HCT116 (cell line): ENCODE measurements at regions not wholly inside any gene's neighbourhood (a gene's known extent, or its start where the extent isn't known, plus 50 kb on each side); places are given as distances from the start of the nearest gene placed in this dataset.

Experiments
- ATAC-seq: fragments of 200-7000 bp; cut with Tn5 transposase; 2 replicates; pipeline ENCODE4 v1.9.1; 2020; ENCODE audit warnings: mild to moderate bottlenecking, moderate library complexity
- BruUV-seq: library from RNA; stranded (reverse); fragments of 400-500 nt; replicated peaks from 2 replicates; lab custom pipeline; 2021; lab: Mats Ljungman, UMichigan
- CTCF ChIA-PET: fragments of 300-600 bp; sonication (Branson Sonifier 250); formaldehyde crosslinking; loops from one replicate; lab custom pipeline; 2021; ENCODE audit warnings: antibody characterized with exemption; lab: Charles Lee
- POLR2A ChIA-PET: fragments of 300-600, 350-600 bp; sonication (Branson Sonifier 250); formaldehyde crosslinking; loops from one replicate; lab custom pipeline; 2021; ENCODE audit warnings: antibody characterized with exemption; lab: Charles Lee
- RAD21 ChIA-PET, 2 experiments: fragments of 300-600 bp; sonication (Branson Sonifier 250); formaldehyde crosslinking; loops; one replicate each; lab custom pipeline; 2023; ENCODE audit warnings: low total read pairs in 2 of 2; ENCODE audit not compliant: uncharacterized antibody in 2 of 2, unreplicated experiment in 2 of 2, low non-redundant PET in 1 of 2; lab: Charles Lee
- DNase-seq: peaks from one replicate; pipeline ENCODE4 v3.0.0-alpha.2; 2010; ENCODE audit warnings: low read depth, low spot score
- H2AFZ ChIP-seq: fragments of 200-600 bp; shearing (Covaris generic), sonication (generic); 2 replicates; pipeline ENCODE4 v1.6.1; 2017; ENCODE audit warnings: low read depth, mixed run types, mixed read lengths, antibody characterized with exemption, low read length; ENCODE audit not compliant: poor library complexity, severe bottlenecking
- H3K27ac ChIP-seq: 2 replicates; pipeline ENCODE4 v1.5.1; 2012; ENCODE audit warnings: low read depth, low read length
- H3K27me3 ChIP-seq: fragments of 200-600 bp; sonication (generic); 2 replicates; pipeline ENCODE4 v1.6.1; 2016; ENCODE audit warnings: mixed run types, low read length, mixed read lengths; ENCODE audit not compliant: insufficient read depth
- H3K36me3 ChIP-seq, 2 experiments: fragments of 200-500 bp in 1 of 2; fragments of 200-600 bp in 1 of 2; sonication (Bioruptor generic) in 1 of 2; sonication (generic) in 1 of 2; 2 replicates each; pipeline versions ENCODE4 v1.5.1 to v1.6.1; 2014 to 2016; ENCODE audit warnings: low read length in 2 of 2, inconsistent platforms in 1 of 2, mixed read lengths in 1 of 2, mixed run types in 1 of 2; ENCODE audit not compliant: insufficient read depth in 2 of 2, control insufficient read depth in 1 of 2
- H3K4me1 ChIP-seq, 2 experiments: fragments of 200-600 bp in 1 of 2; sonication (generic) in 1 of 2; 2 replicates each; pipeline versions ENCODE4 v1.5.1 to v1.6.1; 2012 to 2017; ENCODE audit warnings: low read length in 2 of 2, inconsistent platforms in 1 of 2, mild to moderate bottlenecking in 1 of 2, mixed read lengths in 1 of 2, mixed run types in 1 of 2, moderate library complexity in 1 of 2; ENCODE audit not compliant: insufficient read depth in 2 of 2, control insufficient read depth in 1 of 2
- H3K4me2 ChIP-seq: fragments of 200-600 bp; sonication (generic); 2 replicates; pipeline ENCODE4 v1.6.1; 2017; ENCODE audit warnings: mixed run types, low read length, mixed read lengths
- H3K4me3 ChIP-seq, 2 experiments: fragments of 200-600 bp in 1 of 2; sonication (generic) in 1 of 2; replicated peaks in 1 of 2; 2 replicates each; pipeline ENCODE4 v1.5.1; 2011 to 2016; ENCODE audit warnings: low read length in 2 of 2, control low read depth in 1 of 2, low read depth in 1 of 2, mild to moderate bottlenecking in 1 of 2, mixed read lengths in 1 of 2, mixed run types in 1 of 2
- H3K79me2 ChIP-seq: fragments of 200-600 bp; sonication (generic); 2 replicates; pipeline ENCODE4 v1.6.1; 2017; ENCODE audit warnings: mild to moderate bottlenecking, mixed run types, low read length, moderate library complexity, mixed read lengths; ENCODE audit not compliant: insufficient read depth
- H3K9ac ChIP-seq: fragments of 200-600 bp; sonication (generic); 2 replicates; pipeline ENCODE4 v1.6.1; 2016; ENCODE audit warnings: low read length, mixed read lengths
- H3K9me2 ChIP-seq: fragments of 200-600 bp; sonication (generic), shearing (Covaris generic); 2 replicates; pipeline ENCODE4 v1.6.1; 2017; ENCODE audit warnings: mixed run types, mild to moderate bottlenecking, moderate library complexity; ENCODE audit not compliant: insufficient read depth
- H3K9me3 ChIP-seq, 2 experiments: fragments of 200-500 bp in 1 of 2; fragments of 200-600 bp in 1 of 2; sonication (Bioruptor generic) in 1 of 2; sonication (generic) in 1 of 2; 2 replicates each; pipeline ENCODE4 v1.6.1; 2014 to 2017; ENCODE audit warnings: low read length in 2 of 2, mixed read lengths in 2 of 2, inconsistent platforms in 1 of 2, low read depth in 1 of 2, mild to moderate bottlenecking in 1 of 2, mixed run types in 1 of 2, moderate library complexity in 1 of 2; ENCODE audit not compliant: control insufficient read depth in 1 of 2, insufficient read depth in 1 of 2
- H4K20me1 ChIP-seq: fragments of 200-600 bp; sonication (generic), shearing (Covaris generic); 2 replicates; pipeline ENCODE4 v1.6.1; 2017; ENCODE audit warnings: mixed run types, mild to moderate bottlenecking, moderate library complexity; ENCODE audit not compliant: insufficient read depth
- CBX3 ChIP-seq: IDR thresholded peaks from 2 replicates; pipeline ENCODE4 v1.6.1; 2012; ENCODE audit warnings: low read depth
- CEBPB ChIP-seq: IDR thresholded peaks from 2 replicates; pipeline ENCODE4 v1.6.1; 2012; ENCODE audit warnings: low read depth
- CTCF ChIP-seq, 3 experiments: fragments of 200-600 bp in 1 of 3; sonication (generic) in 1 of 3; IDR thresholded peaks in 2 of 3; conservative IDR thresholded peaks in 1 of 3; 2 replicates each; pipeline ENCODE4 v1.5.1; 2012 to 2017; ENCODE audit warnings: low read depth in 2 of 3, low read length in 2 of 3, antibody characterized with exemption in 1 of 3, borderline replicate concordance in 1 of 3, control low read depth in 1 of 3, mild to moderate bottlenecking in 1 of 3, mixed read lengths in 1 of 3, mixed run types in 1 of 3, moderate library complexity in 1 of 3; ENCODE audit not compliant: insufficient read depth in 1 of 3
- ELF1 ChIP-seq: IDR thresholded peaks from 2 replicates; pipeline ENCODE4 v1.6.1; 2012; ENCODE audit warnings: low read depth, borderline replicate concordance
- FOSL1 ChIP-seq: IDR thresholded peaks from 2 replicates; pipeline ENCODE4 v1.6.1; 2012; ENCODE audit warnings: low read depth
- JUND ChIP-seq: IDR thresholded peaks from 2 replicates; pipeline ENCODE4 v1.6.1; 2012
- MAX ChIP-seq: IDR thresholded peaks from 2 replicates; pipeline ENCODE4 v1.6.1; 2012
- POLR2A ChIP-seq: IDR thresholded peaks from 2 replicates; pipeline ENCODE4 v1.7.0; 2011; ENCODE audit warnings: borderline replicate concordance; ENCODE audit not compliant: insufficient read depth, insufficient read length; ENCODE audit errors: extremely low read depth
- POLR2AphosphoS5 ChIP-seq: IDR thresholded peaks from 2 replicates; pipeline ENCODE4 v1.6.1; 2011; ENCODE audit warnings: mild to moderate bottlenecking, low read depth, low read length, moderate library complexity
- RAD21 ChIP-seq: IDR thresholded peaks from 2 replicates; pipeline ENCODE4 v1.6.1; 2012; ENCODE audit warnings: low read depth, mild to moderate bottlenecking
- SP1 ChIP-seq: IDR thresholded peaks from 2 replicates; pipeline ENCODE4 v1.6.1; 2012; ENCODE audit warnings: low read depth
- SRF ChIP-seq: IDR thresholded peaks from 2 replicates; pipeline ENCODE4 v1.6.1; 2012; ENCODE audit warnings: low read depth
- TCF7L2 ChIP-seq: IDR thresholded peaks from 2 replicates; pipeline ENCODE4 v1.7.0; 2011; ENCODE audit warnings: borderline replicate concordance, inconsistent platforms; ENCODE audit not compliant: insufficient read depth, insufficient read length; ENCODE audit errors: extremely low read depth
- ZNF274 ChIP-seq: fragments of 200-500 bp; sonication (Bioruptor generic); IDR thresholded peaks from 2 replicates; pipeline ENCODE4 v1.6.1; 2014; ENCODE audit warnings: mild to moderate bottlenecking, low read depth, low read length, inconsistent platforms
- intact Hi-C: fragments of 100-400 bp; cut with micrococcal nuclease; formaldehyde crosslinking; loops from 2 replicates; pipeline ENCODE4 v1.10.0; 2022
- TF ChIP-seq, protein P1 (sequence below): IDR thresholded peaks from 2 replicates; pipeline ENCODE4 v1.6.1; 2012
- TF ChIP-seq, protein P2 (sequence below): IDR thresholded peaks from 2 replicates; pipeline ENCODE4 v1.6.1; 2012; ENCODE audit warnings: low read depth
- TF ChIP-seq, protein P3 (sequence below): IDR thresholded peaks from 2 replicates; pipeline ENCODE4 v1.6.1; 2011; ENCODE audit warnings: mild to moderate bottlenecking, low read length, moderate library complexity; ENCODE audit not compliant: insufficient replicate concordance; ENCODE audit errors: extremely low read depth

- BruUV-seq: no TSS peak
- Histone ChIP-seq H3K9ac (no peak overlapping the region), H2AFZ (no peak overlapping the region), H3K27ac (no peak overlapping the region), H4K20me1 (no peaks in the 10 kb centered on the region), H3K4me3 (no peak overlapping the region), H3K4me2 (no peak overlapping the region)
- CTCF ChIA-PET: no interaction called here
- RAD21 ChIA-PET: no interaction called here
- TF ChIP-seq RAD21: no peak
- TF ChIP-seq SRF: no peak
- TF ChIP-seq, protein P1, sequence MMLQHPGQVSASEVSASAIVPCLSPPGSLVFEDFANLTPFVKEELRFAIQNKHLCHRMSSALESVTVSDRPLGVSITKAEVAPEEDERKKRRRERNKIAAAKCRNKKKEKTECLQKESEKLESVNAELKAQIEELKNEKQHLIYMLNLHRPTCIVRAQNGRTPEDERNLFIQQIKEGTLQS: no peak
- TF ChIP-seq ZNF274: no peak
- no peak for TF ChIP-seq POLR2AphosphoS5
- TF ChIP-seq, protein P2, sequence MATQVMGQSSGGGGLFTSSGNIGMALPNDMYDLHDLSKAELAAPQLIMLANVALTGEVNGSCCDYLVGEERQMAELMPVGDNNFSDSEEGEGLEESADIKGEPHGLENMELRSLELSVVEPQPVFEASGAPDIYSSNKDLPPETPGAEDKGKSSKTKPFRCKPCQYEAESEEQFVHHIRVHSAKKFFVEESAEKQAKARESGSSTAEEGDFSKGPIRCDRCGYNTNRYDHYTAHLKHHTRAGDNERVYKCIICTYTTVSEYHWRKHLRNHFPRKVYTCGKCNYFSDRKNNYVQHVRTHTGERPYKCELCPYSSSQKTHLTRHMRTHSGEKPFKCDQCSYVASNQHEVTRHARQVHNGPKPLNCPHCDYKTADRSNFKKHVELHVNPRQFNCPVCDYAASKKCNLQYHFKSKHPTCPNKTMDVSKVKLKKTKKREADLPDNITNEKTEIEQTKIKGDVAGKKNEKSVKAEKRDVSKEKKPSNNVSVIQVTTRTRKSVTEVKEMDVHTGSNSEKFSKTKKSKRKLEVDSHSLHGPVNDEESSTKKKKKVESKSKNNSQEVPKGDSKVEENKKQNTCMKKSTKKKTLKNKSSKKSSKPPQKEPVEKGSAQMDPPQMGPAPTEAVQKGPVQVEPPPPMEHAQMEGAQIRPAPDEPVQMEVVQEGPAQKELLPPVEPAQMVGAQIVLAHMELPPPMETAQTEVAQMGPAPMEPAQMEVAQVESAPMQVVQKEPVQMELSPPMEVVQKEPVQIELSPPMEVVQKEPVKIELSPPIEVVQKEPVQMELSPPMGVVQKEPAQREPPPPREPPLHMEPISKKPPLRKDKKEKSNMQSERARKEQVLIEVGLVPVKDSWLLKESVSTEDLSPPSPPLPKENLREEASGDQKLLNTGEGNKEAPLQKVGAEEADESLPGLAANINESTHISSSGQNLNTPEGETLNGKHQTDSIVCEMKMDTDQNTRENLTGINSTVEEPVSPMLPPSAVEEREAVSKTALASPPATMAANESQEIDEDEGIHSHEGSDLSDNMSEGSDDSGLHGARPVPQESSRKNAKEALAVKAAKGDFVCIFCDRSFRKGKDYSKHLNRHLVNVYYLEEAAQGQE: no peak
- no peak for TF ChIP-seq CEBPB
- TF ChIP-seq FOSL1: no peak
- no peak for TF ChIP-seq MAX
- no peak for TF ChIP-seq TCF7L2
- TF ChIP-seq, protein P3, sequence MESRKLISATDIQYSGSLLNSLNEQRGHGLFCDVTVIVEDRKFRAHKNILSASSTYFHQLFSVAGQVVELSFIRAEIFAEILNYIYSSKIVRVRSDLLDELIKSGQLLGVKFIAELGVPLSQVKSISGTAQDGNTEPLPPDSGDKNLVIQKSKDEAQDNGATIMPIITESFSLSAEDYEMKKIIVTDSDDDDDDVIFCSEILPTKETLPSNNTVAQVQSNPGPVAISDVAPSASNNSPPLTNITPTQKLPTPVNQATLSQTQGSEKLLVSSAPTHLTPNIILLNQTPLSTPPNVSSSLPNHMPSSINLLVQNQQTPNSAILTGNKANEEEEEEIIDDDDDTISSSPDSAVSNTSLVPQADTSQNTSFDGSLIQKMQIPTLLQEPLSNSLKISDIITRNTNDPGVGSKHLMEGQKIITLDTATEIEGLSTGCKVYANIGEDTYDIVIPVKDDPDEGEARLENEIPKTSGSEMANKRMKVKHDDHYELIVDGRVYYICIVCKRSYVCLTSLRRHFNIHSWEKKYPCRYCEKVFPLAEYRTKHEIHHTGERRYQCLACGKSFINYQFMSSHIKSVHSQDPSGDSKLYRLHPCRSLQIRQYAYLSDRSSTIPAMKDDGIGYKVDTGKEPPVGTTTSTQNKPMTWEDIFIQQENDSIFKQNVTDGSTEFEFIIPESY: no peak
- TF ChIP-seq CTCF (IDR thresholded peaks at IDR 0.05 in 2 of 3, conservative IDR thresholded peaks at IDR 0.05 in 1 of 3; ENCODE audit: borderline replicate concordance in 1 of 3, insufficient read depth in 1 of 3, low read depth in 2 of 3, low read length in 2 of 3): no peak
- no peak for TF ChIP-seq CBX3
- TF ChIP-seq ELF1: no peak
- no peak for TF ChIP-seq SP1
- TF ChIP-seq JUND: no peak
- no peak for TF ChIP-seq POLR2A
- TF ChIP-seq, all 23 proteins: peak for 0
- ATAC-seq (no peak), DNase-seq (no peak)
- Histone ChIP-seq H3K9me3 (peaks cover 19 to 35% of the 10 kb centered on the region in 2 experiments; a peak in 2 of 4 replicates), H3K27me3 (no peaks in the 10 kb centered on the region), H3K79me2 (no peaks in the 10 kb centered on the region), H3K36me3 (no peaks in the 10 kb centered on the region), H3K4me1 (no peaks in the 10 kb centered on the region), H3K9me2 (no peaks in the 10 kb centered on the region)
- intact Hi-C loops: no loop called here
- POLR2A ChIA-PET: no interaction called here
Measured at GRCh38 chr12:127802271-127802670, 464.7 kb upstream of the TMEM132C start.
